Memory B cell (primary cell): ENCODE measurements at regions not wholly inside any gene's neighbourhood (a gene's known extent, or its start where the extent isn't known, plus 50 kb on each side); places are given as distances from the start of the nearest gene placed in this dataset.

ENCODE experiments used
- ATAC-seq: fragments of 150-1000 bp; cut with Tn5 transposase; 2 replicates; pipeline ENCODE4 v1.10.0; 2021; ENCODE audit warnings: low read depth, mild to moderate bottlenecking, moderate library complexity
- DNase-seq, 2 donors: peaks; one replicate each; pipeline ENCODE4 v3.0.0; 2022; ENCODE audit warnings: low spot score in 2 of 2
- H3K27ac Mint-ChIP-seq: one replicate; pipeline ENCODE4 v1.8.0; 2022; ENCODE audit warnings: mild to moderate bottlenecking, moderate library complexity, mixed read lengths
- H3K27me3 Mint-ChIP-seq: one replicate; pipeline ENCODE4 v1.8.0; 2022; ENCODE audit warnings: mixed read lengths
- H3K36me3 Mint-ChIP-seq: one replicate; pipeline ENCODE4 v1.8.0; 2022; ENCODE audit warnings: mild to moderate bottlenecking, mixed read lengths
- H3K4me1 Mint-ChIP-seq: one replicate; pipeline ENCODE4 v1.8.0; 2022; ENCODE audit warnings: mixed read lengths
- H3K4me3 Mint-ChIP-seq: one replicate; pipeline ENCODE4 v1.8.0; 2022; ENCODE audit warnings: mild to moderate bottlenecking, moderate library complexity, mixed read lengths
- H3K9me3 Mint-ChIP-seq: one replicate; pipeline ENCODE4 v1.8.0; 2022; ENCODE audit warnings: mixed read lengths

DNA sequence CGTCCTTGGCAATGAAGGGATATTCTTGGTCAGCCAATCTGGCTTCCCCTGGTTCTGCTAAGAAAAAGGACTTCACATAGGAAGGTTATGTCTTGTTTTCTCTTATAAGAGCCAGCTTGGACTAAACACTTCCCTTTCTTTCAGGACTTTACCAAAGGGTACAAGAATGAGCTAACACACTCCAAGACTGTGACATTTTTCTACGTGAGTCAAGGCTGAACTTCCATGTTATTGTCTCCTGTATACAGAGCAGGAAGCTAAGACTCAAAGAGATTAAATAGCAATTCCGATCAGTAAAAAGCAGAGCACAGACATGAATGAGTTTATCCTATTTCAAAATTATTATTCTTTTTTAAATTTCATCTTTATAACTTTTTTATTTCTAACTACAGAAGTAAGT lies 63.3 kb upstream of the STT3B start:
- peaks cover 2% of the 10 kb centered on the region for H3K36me3 Mint-ChIP-seq
- H3K27ac Mint-ChIP-seq: no peak overlapping the region
- peaks cover 2% of the 10 kb centered on the region for H3K9me3 Mint-ChIP-seq
- no peak for ATAC-seq
- DNase-seq: no peak
- H3K27me3 Mint-ChIP-seq: no peaks in the 10 kb centered on the region
- H3K4me3 Mint-ChIP-seq: no peak overlapping the region
- peaks cover 8% of the 10 kb centered on the region for H3K4me1 Mint-ChIP-seq

DNA sequence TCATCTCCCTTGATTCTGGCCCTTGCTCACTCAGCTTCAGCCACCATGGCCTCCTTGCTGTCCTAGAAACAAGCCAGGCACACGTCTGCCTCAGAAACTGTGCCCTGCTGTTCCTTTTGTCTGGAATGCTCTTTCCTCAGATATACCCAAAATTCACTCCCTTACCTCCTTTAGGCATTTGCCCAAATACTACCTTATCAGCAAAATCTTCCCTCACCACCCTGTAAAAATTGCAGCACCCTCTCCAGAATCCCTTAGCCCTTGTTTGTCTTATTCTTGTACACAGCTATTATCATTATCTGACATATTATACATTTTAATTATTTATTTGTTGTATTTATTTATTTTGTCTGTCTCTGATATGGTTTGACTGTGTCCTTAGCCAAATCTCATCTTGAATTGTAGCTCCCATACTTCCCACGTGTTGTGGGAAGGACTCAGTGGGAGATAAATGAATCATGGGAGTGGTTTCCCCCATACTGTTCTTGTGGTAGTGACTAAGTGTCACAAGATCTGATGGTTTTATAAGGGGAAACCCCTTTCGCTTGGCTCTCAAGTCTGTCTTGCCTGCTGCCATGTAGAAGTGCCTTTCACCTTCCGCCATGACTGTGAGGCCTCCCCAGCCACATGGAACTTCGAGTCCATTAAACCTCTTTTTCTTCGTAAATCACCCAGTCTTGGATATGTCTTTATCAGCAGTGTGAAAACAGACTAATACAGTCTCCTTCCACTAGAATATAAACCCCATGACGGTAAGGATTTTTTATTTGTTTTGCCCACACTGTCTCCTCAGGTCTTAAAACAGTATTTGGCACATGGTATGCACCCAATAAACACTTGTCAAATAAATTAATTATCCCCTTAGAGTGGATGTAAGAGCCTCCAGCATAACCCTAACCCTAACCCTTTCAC lies 60.0 kb upstream of the STT3B start:
- H3K4me1 Mint-ChIP-seq: peaks cover 12% of the 10 kb centered on the region
- H3K36me3 Mint-ChIP-seq: peaks cover 2% of the 10 kb centered on the region
- no peaks in the 10 kb centered on the region for H3K27me3 Mint-ChIP-seq
- no peak overlapping the region for H3K27ac Mint-ChIP-seq
- no peak for DNase-seq
- peaks cover 2% of the 10 kb centered on the region for H3K9me3 Mint-ChIP-seq
- H3K4me3 Mint-ChIP-seq: no peak overlapping the region
- ATAC-seq: peak; percentile 47

DNA sequence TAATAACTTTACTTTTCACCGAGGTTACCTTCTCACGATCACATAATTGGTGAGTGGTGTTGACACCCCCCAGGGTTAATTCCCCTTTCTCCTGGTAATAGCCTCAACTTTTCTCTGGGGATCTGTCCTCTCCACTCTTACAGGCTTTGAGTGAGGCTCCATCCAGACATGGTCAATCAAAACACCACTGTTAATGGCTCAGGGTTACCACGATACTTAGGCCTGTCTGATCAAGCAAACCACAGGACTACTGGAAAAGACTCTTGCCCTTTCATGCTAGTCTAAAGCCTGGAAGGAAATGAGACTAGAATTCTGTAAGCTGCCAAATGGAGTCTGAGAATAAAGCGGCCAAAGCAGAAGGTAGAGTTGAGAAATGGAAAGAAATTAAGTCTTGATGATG lies 56.5 kb upstream of the STT3B start:
- Mint-ChIP-seq H3K36me3 (peaks cover 6% of the 10 kb centered on the region), H3K4me3 (no peak overlapping the region), H3K4me1 (peaks cover 12% of the 10 kb centered on the region), H3K9me3 (peaks cover 5% of the 10 kb centered on the region), H3K27ac (no peak overlapping the region), H3K27me3 (peaks cover 3% of the 10 kb centered on the region)
- ATAC-seq (no peak), DNase-seq (no peak)

DNA sequence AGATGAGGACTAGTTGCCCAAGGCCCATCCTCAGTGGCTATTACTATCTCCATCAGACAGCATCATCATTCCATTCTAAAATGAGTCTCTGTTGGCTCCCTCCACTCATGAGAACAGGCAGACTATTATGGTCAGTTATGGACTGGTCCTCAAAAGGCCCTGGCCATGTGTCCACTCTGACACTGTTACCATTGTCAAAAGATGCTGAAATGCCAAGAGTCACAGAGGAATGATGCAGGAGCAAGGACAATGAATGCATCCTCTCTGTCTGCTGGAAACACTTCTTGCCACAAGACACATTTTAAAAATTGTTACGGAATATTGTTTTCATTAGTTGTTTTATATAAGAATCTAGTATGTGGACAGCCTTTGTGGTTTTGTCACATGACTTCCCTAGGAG lies 53.3 kb upstream of the STT3B start:
- DNase-seq (no peak), ATAC-seq (no peak)
- Mint-ChIP-seq H3K9me3 (peaks cover 3% of the 10 kb centered on the region), H3K4me1 (peaks cover 4% of the 10 kb centered on the region), H3K27ac (no peak overlapping the region), H3K4me3 (no peak overlapping the region), H3K27me3 (peaks cover 3% of the 10 kb centered on the region), H3K36me3 (peaks cover 4% of the 10 kb centered on the region)

DNA sequence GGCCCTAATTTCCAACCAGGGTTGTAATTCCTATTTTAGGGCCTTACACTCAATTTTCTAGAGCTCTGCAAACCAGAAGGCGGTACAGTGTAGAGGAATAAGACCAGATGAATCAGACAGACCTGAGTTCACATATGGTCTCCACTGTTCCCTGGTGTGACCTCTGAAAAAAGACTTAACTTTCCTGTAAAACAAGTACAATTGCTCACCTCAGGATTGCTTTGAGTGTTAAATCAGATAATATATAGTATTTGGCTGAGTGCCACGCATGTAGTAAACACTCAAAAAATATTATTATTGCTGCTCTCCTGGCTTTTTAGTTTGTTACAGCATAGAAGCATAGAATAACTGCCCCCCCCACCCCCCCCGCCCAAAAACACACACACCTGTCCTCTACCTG lies 51.0 kb upstream of the STT3B start:
- H3K9me3 Mint-ChIP-seq: peaks cover 3% of the 10 kb centered on the region
- ATAC-seq: no peak
- no peak for DNase-seq
- peaks cover 4% of the 10 kb centered on the region for H3K36me3 Mint-ChIP-seq
- peaks cover 4% of the 10 kb centered on the region for H3K4me1 Mint-ChIP-seq
- H3K27ac Mint-ChIP-seq: no peak overlapping the region
- peaks cover 3% of the 10 kb centered on the region for H3K27me3 Mint-ChIP-seq
- no peak overlapping the region for H3K4me3 Mint-ChIP-seq

DNA sequence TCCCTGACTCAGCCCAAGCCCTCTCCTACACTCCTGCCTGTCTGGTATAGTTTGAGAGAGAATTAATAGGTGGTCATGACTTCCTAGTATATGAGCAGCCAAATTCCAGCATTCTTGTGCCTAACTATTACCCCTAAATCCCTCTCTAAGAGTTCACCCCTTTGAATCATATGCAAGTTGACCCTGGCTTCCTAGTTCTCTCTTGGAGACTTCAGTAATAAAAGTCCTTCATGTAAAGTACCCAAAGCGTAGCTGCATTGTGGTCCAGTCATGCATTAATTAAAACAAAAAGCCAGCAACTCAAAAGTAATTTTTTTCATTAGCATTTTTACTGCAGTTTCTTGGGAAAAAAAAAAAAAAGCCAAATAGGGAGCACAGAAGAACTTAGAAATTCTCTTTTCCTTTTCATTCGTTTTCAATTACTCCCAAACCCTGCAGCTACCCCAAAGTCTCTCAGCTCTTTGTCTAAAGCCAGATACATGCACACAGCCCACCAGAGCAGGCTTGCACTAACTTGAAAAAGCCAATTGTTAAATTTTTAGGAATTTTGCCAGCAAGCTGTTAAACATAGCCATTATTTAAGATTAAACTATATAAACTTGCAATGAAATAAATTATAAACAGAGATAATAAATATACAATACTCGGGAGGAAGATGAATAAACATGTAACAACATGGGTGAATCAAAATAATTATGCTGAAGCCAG lies 50.1 kb upstream of the STT3B start:
- ATAC-seq (no peak), DNase-seq (no peak)
- Mint-ChIP-seq H3K36me3 (peaks cover 4% of the 10 kb centered on the region), H3K4me3 (no peak overlapping the region), H3K27ac (no peak overlapping the region), H3K4me1 (peaks cover 1% of the 10 kb centered on the region), H3K27me3 (peaks cover 3% of the 10 kb centered on the region), H3K9me3 (peaks cover 3% of the 10 kb centered on the region)
